CD4-positive, alpha-beta T cell treated with Interferon gamma for 1 hour (primary cell): ENCODE measurements at regions not wholly inside any gene's neighbourhood (a gene's known extent, or its start where the extent isn't known, plus 50 kb on each side); places are given as distances from the start of the nearest gene placed in this dataset.

ENCODE experiments used
- DNase-seq: peaks from one replicate; pipeline ENCODE4 v3.0.0-alpha.2; 2020

GRCh38 chr5:164748861-164749260, 1243.4 kb downstream of the MAT2B start:
- no peak for DNase-seq

DNA sequence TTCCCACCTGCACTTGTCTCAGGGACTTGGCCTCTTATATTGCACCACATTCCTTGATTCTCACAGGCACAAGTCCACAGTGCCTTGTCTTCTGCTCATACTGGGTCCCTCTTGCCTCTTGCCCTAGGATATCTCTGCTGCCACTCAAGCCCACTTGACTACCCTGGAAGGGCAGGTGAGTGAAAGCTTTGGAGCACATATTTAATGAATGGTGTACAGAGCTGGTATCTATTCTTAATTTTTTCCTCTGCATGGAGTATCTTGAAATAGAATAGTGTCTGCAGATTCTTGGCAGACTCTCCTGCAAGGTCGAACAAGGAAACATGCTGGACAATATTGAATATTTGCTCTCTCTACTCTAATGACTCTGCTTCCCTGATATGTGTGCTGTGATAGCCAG, 1248.0 kb downstream of the MAT2B start:
- no peak for DNase-seq

GRCh38 chr5:164763206-164763605, 1257.8 kb downstream of the MAT2B start:
- DNase-seq = no peak

DNA sequence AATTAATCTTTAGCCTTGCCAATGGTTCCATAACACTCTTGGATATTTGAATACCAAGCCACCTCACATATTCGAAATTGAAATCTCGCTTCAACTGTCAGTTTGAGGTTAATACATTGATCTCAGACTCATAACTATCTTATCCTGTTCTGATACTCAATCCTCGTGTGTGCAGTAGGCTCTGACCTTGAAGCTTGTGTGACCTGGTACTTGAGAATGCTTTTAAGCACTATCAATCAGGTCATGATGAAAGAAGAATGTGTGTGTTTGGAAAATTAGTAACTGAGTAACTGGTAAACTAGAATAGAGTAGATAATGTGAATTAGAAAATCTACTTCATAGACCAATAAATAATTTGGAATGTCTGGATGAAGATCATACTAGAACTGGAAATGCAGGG, 1266.7 kb downstream of the MAT2B start:
- DNase-seq = no peak

GRCh38 chr5:164784230-164784629, 1278.8 kb downstream of the MAT2B start:
- DNase-seq = no peak

DNA sequence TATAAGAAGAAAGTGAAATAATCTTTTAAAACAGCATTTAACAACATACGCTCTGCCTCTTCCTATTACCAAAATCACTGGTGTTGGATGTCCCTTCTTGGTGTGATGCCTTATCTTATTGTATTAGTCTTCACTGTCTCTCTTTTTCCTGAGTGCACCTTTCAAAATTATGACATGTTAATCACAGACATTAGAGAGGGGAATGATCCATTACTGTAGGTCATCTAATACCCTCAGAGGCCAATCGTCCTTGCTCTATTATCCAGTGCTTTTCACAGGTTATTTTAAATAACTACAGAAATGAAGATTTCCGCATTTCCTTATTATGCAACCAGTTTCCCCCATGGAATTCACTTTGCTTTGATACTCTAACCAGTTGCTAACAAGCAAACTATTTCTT, 1292.7 kb downstream of the MAT2B start:
- DNase-seq = no peak

DNA sequence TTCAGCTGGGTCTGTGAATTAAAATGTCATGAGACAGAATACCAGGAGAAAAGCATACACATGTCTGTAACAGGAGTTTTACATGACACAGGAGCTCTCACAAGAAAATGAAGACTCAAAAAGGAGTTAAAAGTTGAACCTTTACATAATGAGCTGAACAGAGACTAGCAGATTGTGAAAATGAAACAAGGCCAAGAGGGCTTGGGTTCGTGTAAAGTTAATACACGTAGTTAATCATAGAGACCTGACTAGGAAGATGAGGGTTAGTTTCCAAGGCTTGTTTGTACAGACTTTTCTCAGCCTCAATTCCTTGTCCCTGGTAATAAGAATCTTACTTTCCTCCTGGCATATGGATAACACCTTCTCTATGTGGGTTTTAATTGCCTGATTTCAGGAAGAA, 1294.0 kb downstream of the MAT2B start:
- no peak for DNase-seq

- DNase-seq = no peak
Observed at GRCh38 chr5:164801910-164802309, 1296.5 kb downstream of the MAT2B start.

DNA sequence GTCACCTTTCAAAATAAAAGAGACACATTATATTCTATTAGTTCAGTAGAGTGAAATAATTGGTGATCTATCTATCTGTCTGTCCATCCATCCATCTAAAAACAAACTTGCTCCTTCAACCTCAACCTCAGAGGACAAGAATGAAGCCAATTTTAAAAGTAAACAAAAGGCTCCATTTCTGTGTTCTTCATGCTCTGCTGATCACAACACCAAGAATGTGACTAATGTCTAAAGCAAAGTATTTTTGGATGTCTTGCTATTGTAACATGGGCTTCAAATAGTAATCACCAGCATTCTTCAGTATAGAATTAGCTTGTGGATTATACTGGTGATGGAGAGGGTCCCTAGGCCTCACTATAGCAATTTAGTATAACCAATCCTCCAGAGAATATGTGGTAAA, 1304.4 kb downstream of the MAT2B start:
- no peak for DNase-seq

DNA sequence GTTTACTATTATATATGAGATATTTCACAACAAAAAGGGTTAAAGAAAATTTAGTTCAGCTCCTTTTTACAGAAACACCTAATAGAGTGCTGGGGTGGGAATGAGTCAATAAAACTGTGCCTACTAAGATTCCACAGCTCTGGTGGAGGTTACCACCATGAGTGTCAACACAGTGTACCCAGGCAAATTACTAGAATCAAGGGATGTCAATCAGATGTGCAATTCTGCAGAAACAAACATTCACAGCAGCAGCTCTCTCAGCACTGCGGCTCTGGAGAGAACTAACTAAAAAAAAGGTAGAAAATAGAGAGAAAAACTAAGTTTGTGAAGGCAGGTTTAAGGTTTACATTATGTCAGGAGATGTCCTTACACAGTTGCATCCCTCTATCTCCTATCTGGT, 1313.0 kb downstream of the MAT2B start:
- no peak for DNase-seq

DNA sequence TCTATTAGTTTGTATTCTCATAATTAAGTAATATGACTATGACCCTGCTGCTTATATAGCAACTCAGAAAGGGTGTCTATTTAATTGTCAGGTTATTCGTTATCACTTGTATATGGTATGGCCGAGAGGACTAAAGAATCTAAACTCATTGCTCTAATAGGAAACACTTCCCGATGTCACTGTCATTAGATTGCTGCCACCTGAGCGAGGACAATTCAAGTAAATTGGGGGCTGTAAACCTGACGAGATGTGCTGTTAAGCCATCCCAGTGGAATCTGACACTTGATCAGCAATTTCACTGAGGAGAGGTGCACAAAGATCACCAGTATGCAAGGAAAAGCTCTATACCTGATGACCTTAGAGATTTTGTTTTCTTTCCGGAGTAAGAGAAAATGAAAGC, 1319.3 kb downstream of the MAT2B start:
- DNase-seq = no peak

GRCh38 chr5:164832516-164832915, 1327.1 kb downstream of the MAT2B start:
- no peak for DNase-seq

DNA sequence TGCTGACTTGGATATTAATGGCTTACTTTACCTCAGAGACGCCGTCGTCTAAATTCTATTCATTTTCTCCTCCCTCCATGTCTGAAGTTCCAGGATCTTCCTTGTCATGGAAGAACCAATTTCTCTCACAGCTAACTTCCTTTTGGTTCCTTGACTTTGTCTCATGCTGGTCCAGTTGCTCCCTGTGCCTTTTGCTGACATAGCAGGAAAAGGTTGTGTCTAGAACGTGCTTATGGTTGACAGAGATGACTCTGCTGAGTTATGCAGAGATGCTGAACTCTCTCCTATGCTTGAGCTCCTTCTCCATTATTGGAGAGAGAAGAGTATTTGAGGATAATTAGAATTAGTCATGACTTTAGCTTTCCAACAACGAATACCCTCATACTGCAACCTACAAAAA, 1338.9 kb downstream of the MAT2B start:
- DNase-seq = no peak

DNA sequence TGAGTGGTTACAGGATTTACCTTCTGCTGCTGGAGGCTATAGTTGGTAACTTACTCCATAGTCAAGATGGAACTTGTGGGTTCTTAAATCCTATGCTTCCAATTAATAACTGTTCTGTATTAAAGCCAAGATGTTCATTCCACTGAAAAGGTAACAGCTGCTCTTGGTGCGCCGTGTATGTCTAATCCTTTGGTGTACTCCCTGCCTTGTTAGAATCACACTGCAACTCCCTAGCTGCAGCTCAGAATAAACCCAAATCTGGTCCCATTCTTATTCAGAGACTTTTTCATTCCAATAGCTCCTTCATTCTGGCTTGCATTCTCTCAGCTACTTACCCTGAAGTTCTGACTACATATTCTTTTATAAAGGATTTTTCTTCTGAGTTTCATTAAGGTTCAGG, 1355.5 kb downstream of the MAT2B start:
- DNase-seq = no peak

- no peak for DNase-seq
Observed at GRCh38 chr5:164861610-164862009, 1356.2 kb downstream of the MAT2B start.

- DNase-seq = no peak
Observed at GRCh38 chr5:164868761-164869160, 1363.3 kb downstream of the MAT2B start.

- DNase-seq = no peak
Observed at GRCh38 chr5:164869325-164869724, 1363.9 kb downstream of the MAT2B start.

GRCh38 chr5:164876793-164877192, 1371.4 kb downstream of the MAT2B start:
- DNase-seq = no peak

GRCh38 chr5:164881442-164881841, 1376.0 kb downstream of the MAT2B start:
- DNase-seq = no peak

DNA sequence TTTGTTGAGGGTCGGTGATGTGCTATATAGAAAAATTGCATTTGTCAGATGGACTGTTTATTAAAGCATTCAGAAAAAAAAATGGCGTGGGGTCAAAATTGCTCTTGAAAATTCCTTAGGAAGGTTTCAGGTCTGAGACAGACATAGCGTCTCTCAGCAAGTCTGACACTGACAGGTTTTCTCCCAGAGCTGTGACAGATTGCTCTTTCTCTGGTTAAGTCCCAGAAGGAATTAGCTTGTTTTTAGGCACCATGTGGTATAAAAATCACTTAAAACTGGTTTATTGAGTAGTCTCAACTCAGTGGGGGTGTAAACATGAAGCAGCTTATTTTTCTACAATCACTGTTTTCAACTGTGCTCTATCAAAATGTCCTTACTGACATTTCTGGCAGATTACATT, 1379.8 kb downstream of the MAT2B start:
- no peak for DNase-seq

DNA sequence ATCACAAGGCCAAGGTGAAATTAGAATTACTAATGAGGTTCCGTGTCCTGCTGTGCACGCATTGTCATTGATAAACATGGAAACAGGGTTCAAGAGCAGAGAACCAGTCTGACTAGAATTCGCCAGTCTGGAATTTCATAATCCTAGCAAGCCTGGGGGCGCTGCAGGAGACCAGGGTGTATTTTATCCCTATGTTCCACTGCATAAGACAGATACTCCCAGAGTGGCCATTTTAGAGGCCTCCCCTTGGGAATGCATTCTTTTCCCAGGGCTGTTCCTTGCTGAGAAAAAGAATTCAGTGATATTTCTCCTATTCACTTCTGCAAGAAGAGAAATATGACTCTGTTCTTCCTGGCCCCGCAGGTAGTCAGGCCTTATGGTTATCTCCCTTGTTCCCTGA, 1387.7 kb downstream of the MAT2B start:
- no peak for DNase-seq

DNA sequence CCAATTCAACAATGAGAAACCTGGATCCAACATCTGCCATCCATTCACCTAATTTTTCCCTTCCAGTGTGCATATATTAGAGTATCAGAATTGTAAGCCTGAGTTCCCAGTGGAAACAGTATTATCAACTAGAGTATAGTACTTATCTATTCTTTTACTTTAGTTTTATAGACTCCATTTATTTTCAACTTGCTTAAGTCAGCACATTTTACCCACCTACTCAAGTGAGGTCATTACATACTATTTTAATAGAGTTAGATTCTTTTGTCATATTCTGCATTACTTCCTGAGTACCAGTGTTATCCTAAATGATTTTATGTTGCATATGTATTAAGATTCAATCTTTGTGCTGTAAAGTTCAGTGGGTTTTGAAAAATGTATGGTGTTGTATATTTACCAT, 1393.3 kb downstream of the MAT2B start:
- DNase-seq = no peak

GRCh38 chr5:164909673-164910072, 1404.3 kb downstream of the MAT2B start:
- no peak for DNase-seq

DNA sequence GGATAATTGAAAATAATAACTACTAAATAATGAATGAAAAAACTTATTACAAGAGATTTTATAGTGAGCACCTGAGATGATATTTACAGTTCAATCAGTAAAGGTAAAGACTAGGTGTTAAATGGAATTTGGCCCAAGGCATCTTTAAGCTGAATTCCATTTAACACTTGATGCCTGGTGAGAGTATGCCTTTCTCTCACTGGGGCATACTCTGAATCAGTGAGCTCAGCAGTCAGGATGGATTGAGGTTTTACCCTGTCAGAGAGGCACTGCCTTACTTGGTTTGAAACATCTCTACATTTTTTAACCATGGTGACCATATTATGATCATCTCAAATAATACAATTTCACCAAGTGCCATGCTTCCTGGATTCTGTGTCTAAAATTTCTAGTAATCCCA, 1416.3 kb downstream of the MAT2B start:
- DNase-seq = no peak

GRCh38 chr5:164934039-164934438, 1428.6 kb downstream of the MAT2B start:
- no peak for DNase-seq

GRCh38 chr5:164934561-164934960, 1429.1 kb downstream of the MAT2B start:
- DNase-seq = no peak
